Neural cell (in vitro differentiated cells): ENCODE measurements at regions not wholly inside any gene's neighbourhood (a gene's known extent, or its start where the extent isn't known, plus 50 kb on each side); places are given as distances from the start of the nearest gene placed in this dataset.

Source experiments
- H2AFZ ChIP-seq: fragments of 200-600, 300-800 bp; sonication (generic), shearing (Covaris generic); 2 replicates; pipeline ENCODE4 v1.6.0; 2014; ENCODE audit warnings: low read depth, mild to moderate bottlenecking, antibody characterized with exemption, low read length, moderate library complexity
- H3F3A ChIP-seq: fragments of 200-600 bp; shearing (Covaris generic); 2 replicates; pipeline ENCODE4 v1.6.1; 2016; ENCODE audit warnings: mild to moderate bottlenecking, moderate library complexity, mixed read lengths, antibody characterized with exemption, low read length; ENCODE audit not compliant: insufficient read depth, poor library complexity, severe bottlenecking
- H3K27ac ChIP-seq: fragments of 200-600, 300-800 bp; sonication (generic), shearing (Covaris generic); 2 replicates; pipeline ENCODE4 v1.5.1; 2014; ENCODE audit warnings: mild to moderate bottlenecking, low read length, moderate library complexity
- H3K27me3 ChIP-seq: fragments of 300-800, 200-600 bp; sonication (generic), shearing (Covaris generic); 2 replicates; pipeline ENCODE4 v1.6.0; 2014; ENCODE audit warnings: mild to moderate bottlenecking, low read depth, low read length, moderate library complexity; ENCODE audit not compliant: insufficient read depth
- H3K36me3 ChIP-seq: fragments of 300-800, 200-600 bp; sonication (generic), shearing (Covaris generic); 2 replicates; pipeline ENCODE4 v1.5.1; 2014; ENCODE audit warnings: mild to moderate bottlenecking, antibody characterized with exemption, low read length, moderate library complexity; ENCODE audit not compliant: insufficient read depth
- H3K4me2 ChIP-seq: fragments of 300-800, 200-600 bp; sonication (generic), shearing (Covaris generic); 2 replicates; pipeline ENCODE4 v1.6.0; 2014; ENCODE audit warnings: mild to moderate bottlenecking, low read length
- H3K4me3 ChIP-seq: fragments of 300-800, 200-600 bp; sonication (generic), shearing (Covaris generic); 2 replicates; pipeline ENCODE4 v1.5.1; 2014; ENCODE audit warnings: mild to moderate bottlenecking, low read length, moderate library complexity
- H3K79me2 ChIP-seq: fragments of 200-600 bp; shearing (Covaris generic); replicated peaks from 2 replicates; pipeline ENCODE4 v1.6.0; 2014; ENCODE audit warnings: mild to moderate bottlenecking, low read length, moderate library complexity; ENCODE audit not compliant: insufficient read depth
- H3K9ac ChIP-seq: fragments of 300-800, 200-600 bp; sonication (generic), shearing (Covaris generic); 2 replicates; pipeline ENCODE4 v1.6.1; 2016; ENCODE audit warnings: mild to moderate bottlenecking, low read length, mixed read lengths
- H3K9me2 ChIP-seq: fragments of 200-600 bp; shearing (Covaris generic); 2 replicates; pipeline ENCODE4 v1.6.1; 2016; ENCODE audit warnings: mild to moderate bottlenecking, low read length, mixed read lengths; ENCODE audit not compliant: insufficient read depth
- H3K9me3 ChIP-seq: fragments of 200-600, 300-800 bp; sonication (generic), shearing (Covaris generic); 2 replicates; pipeline ENCODE4 v1.6.1; 2016; ENCODE audit warnings: mild to moderate bottlenecking, mixed run types, low read length, moderate library complexity, mixed read lengths
- H4K20me1 ChIP-seq: fragments of 200-600 bp; shearing (Covaris generic); 2 replicates; pipeline ENCODE4 v1.6.1; 2016; ENCODE audit warnings: mild to moderate bottlenecking, mixed run types; ENCODE audit not compliant: insufficient read depth
- EP300 ChIP-seq: fragments of 450-650 bp; conservative IDR thresholded peaks from 2 replicates; pipeline ENCODE4 v1.6.1; 2014; ENCODE audit warnings: antibody characterized with exemption, mild to moderate bottlenecking, moderate library complexity; ENCODE audit not compliant: poor library complexity, severe bottlenecking
- EZH2 ChIP-seq: fragments of 200-600, 300-800 bp; shearing (Covaris generic), sonication (generic); IDR thresholded peaks from 2 replicates; pipeline ENCODE4 v1.6.1; 2014; ENCODE audit warnings: antibody characterized with exemption, low read length, borderline replicate concordance, mild to moderate bottlenecking; ENCODE audit not compliant: insufficient read depth, poor library complexity, severe bottlenecking
- MXI1 ChIP-seq: fragments of 450-650 bp; conservative IDR thresholded peaks from 2 replicates; pipeline ENCODE4 v1.6.1; 2014; ENCODE audit warnings: antibody characterized with exemption, mild to moderate bottlenecking; ENCODE audit not compliant: poor library complexity, severe bottlenecking
- POLR2AphosphoS5 ChIP-seq: IDR thresholded peaks from 2 replicates; pipeline ENCODE4 v1.6.1; 2012
- RAD21 ChIP-seq: fragments of 450-650 bp; conservative IDR thresholded peaks from 2 replicates; pipeline ENCODE4 v1.6.1; 2014; ENCODE audit warnings: antibody characterized with exemption, mild to moderate bottlenecking, moderate library complexity
- SMC3 ChIP-seq: fragments of 450-650 bp; conservative IDR thresholded peaks from 2 replicates; pipeline ENCODE4 v1.6.1; 2014; ENCODE audit warnings: antibody characterized with exemption, mild to moderate bottlenecking, moderate library complexity; ENCODE audit not compliant: poor library complexity
- TAF1 ChIP-seq: IDR thresholded peaks from 2 replicates; pipeline ENCODE4 v1.6.1; 2012; ENCODE audit warnings: low read depth
- TF ChIP-seq, protein P1 (sequence below): IDR thresholded peaks from 2 replicates; pipeline ENCODE4 v1.6.1; 2012; ENCODE audit warnings: borderline replicate concordance
- TF ChIP-seq, protein P2 (sequence below): fragments of 450-650 bp; IDR thresholded peaks from 2 replicates; pipeline ENCODE4 v1.5.1; 2014; ENCODE audit warnings: antibody characterized with exemption, mild to moderate bottlenecking, moderate library complexity; ENCODE audit not compliant: poor library complexity, severe bottlenecking

DNA sequence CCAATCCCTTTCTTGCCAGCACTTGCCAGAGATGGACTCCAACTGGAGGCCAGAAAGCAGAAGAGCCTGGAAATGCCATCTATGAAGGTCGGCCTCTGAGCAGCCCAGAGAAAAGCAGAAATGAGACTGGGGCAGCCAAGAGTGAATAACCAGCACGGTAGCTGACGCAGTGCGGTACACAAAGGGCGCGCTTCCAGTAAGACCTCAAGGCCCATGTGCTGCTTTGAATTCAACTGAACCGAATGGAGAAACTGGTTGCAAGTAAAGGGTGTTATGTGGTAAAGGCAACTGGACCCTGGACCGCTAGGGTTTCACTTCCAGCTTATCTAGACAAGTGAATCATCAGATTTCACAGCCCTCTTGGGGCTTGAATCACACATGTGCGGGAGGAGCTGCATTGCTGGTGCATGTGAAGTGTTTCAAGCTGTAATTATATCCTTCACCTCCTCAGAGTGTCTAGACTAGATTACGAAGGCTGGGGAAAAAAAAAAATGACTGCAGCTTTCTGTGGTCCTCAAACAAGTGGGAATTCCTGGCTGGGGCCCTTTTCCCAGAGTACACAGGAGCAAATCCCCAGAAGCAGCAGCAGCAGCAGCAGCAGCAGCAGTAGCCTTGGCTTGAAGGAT is 128.9 kb downstream of the CCDC34 start:
- no peak for TF ChIP-seq POLR2AphosphoS5
- TF ChIP-seq, protein P1, sequence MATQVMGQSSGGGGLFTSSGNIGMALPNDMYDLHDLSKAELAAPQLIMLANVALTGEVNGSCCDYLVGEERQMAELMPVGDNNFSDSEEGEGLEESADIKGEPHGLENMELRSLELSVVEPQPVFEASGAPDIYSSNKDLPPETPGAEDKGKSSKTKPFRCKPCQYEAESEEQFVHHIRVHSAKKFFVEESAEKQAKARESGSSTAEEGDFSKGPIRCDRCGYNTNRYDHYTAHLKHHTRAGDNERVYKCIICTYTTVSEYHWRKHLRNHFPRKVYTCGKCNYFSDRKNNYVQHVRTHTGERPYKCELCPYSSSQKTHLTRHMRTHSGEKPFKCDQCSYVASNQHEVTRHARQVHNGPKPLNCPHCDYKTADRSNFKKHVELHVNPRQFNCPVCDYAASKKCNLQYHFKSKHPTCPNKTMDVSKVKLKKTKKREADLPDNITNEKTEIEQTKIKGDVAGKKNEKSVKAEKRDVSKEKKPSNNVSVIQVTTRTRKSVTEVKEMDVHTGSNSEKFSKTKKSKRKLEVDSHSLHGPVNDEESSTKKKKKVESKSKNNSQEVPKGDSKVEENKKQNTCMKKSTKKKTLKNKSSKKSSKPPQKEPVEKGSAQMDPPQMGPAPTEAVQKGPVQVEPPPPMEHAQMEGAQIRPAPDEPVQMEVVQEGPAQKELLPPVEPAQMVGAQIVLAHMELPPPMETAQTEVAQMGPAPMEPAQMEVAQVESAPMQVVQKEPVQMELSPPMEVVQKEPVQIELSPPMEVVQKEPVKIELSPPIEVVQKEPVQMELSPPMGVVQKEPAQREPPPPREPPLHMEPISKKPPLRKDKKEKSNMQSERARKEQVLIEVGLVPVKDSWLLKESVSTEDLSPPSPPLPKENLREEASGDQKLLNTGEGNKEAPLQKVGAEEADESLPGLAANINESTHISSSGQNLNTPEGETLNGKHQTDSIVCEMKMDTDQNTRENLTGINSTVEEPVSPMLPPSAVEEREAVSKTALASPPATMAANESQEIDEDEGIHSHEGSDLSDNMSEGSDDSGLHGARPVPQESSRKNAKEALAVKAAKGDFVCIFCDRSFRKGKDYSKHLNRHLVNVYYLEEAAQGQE, result no peak
- TF ChIP-seq, protein P2, sequence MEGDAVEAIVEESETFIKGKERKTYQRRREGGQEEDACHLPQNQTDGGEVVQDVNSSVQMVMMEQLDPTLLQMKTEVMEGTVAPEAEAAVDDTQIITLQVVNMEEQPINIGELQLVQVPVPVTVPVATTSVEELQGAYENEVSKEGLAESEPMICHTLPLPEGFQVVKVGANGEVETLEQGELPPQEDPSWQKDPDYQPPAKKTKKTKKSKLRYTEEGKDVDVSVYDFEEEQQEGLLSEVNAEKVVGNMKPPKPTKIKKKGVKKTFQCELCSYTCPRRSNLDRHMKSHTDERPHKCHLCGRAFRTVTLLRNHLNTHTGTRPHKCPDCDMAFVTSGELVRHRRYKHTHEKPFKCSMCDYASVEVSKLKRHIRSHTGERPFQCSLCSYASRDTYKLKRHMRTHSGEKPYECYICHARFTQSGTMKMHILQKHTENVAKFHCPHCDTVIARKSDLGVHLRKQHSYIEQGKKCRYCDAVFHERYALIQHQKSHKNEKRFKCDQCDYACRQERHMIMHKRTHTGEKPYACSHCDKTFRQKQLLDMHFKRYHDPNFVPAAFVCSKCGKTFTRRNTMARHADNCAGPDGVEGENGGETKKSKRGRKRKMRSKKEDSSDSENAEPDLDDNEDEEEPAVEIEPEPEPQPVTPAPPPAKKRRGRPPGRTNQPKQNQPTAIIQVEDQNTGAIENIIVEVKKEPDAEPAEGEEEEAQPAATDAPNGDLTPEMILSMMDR, result no peak
- no peak for TF ChIP-seq TAF1
- TF ChIP-seq MXI1, result no peak
- H2AFZ ChIP-seq, result no peak overlapping the region
- no peak overlapping the region for H3K4me2 ChIP-seq
- no peaks in the 10 kb centered on the region for H3K9me3 ChIP-seq
- no peaks in the 10 kb centered on the region for H3K79me2 ChIP-seq
- no peak overlapping the region for H3K9ac ChIP-seq
- no peaks in the 10 kb centered on the region for H3K27me3 ChIP-seq
- no peak overlapping the region for H3K27ac ChIP-seq
- no peaks in the 10 kb centered on the region for H3K9me2 ChIP-seq
- H3F3A ChIP-seq, result no peaks in the 10 kb centered on the region
- H4K20me1 ChIP-seq, result no peaks in the 10 kb centered on the region
- no peaks in the 10 kb centered on the region for H3K36me3 ChIP-seq
- no peak overlapping the region for H3K4me3 ChIP-seq

DNA sequence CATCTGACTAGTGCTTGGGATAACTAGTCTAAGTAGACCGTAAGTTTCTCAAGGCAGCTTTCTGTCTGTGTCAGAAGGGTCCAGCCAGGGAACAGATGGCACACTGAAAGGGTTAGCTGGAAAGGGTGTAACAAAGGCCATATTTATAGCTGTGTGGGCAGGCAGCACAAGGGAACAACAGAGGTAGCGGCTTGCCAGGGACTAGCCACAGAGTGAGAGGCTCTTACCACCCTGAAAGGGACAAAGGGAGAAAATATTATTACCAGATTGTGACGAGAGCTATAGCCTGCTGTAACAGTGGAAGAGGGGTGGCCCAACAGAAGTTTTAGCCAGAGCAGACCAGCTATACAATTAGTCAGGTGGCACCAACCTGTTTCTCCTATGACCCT is 129.4 kb downstream of the CCDC34 start:
- Histone ChIP-seq H2AFZ (no peak overlapping the region), H3F3A (no peaks in the 10 kb centered on the region), H3K9ac (no peak overlapping the region), H3K27ac (no peak overlapping the region), H4K20me1 (no peaks in the 10 kb centered on the region), H3K79me2 (no peaks in the 10 kb centered on the region), H3K4me2 (no peak overlapping the region), H3K27me3 (no peaks in the 10 kb centered on the region), H3K4me3 (no peak overlapping the region), H3K36me3 (no peaks in the 10 kb centered on the region), H3K9me2 (no peaks in the 10 kb centered on the region), H3K9me3 (no peaks in the 10 kb centered on the region)
- TF ChIP-seq RAD21 (no peak), SMC3 (no peak), EP300 (no peak), EZH2 (no peak), MXI1 (no peak)
- TF ChIP-seq, protein P2, result no peak
- TF ChIP-seq, protein P1, result no peak
